ENCODE measurements at regions not wholly inside any gene's neighbourhood (a gene's known extent, or its start where the extent isn't known, plus 50 kb on each side); places are given as distances from the start of the nearest gene placed in this dataset.

DNA sequence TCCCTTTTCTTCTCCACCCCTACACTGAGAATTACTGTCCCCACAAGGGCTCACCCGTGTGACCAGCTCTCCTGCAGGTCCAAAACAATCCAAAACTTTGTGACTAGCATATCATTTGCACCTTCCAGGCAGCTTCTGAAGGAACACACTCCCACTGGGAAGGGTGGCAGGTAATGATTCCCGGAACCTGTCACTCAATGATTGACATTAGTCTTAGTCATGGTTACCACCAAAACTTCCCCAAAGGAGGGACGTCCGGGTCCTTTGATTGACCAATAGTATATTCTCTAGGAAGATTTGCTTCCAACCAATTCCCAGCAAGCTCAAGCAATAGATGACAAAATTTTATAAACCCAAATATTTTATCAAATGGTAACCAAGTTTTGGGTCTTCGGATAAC is 127.7 kb upstream of the MYLIP start:
- Mint-ChIP-seq H3K27me3 (ENCODE audit: low read depth in 2 of 2) (peaks cover 0 to 5% of the 10 kb centered on the region in 2 donors), H3K4me1 (peaks cover 6 to 15% of the 10 kb centered on the region in 2 donors), H3K9me3 (no peaks in the 10 kb centered on the region), H3K36me3 (no peaks in the 10 kb centered on the region), H3K4me3 (no peak overlapping the region), H3K27ac (no peak overlapping the region)
- H3K27ac ChIP-seq (ENCODE audit: low read length) = no peak overlapping the region
- no peaks in the 10 kb centered on the region for H3K4me1 ChIP-seq (ENCODE audit: control insufficient read depth, insufficient read depth, low read length)
- TF ChIP-seq, protein P1, sequence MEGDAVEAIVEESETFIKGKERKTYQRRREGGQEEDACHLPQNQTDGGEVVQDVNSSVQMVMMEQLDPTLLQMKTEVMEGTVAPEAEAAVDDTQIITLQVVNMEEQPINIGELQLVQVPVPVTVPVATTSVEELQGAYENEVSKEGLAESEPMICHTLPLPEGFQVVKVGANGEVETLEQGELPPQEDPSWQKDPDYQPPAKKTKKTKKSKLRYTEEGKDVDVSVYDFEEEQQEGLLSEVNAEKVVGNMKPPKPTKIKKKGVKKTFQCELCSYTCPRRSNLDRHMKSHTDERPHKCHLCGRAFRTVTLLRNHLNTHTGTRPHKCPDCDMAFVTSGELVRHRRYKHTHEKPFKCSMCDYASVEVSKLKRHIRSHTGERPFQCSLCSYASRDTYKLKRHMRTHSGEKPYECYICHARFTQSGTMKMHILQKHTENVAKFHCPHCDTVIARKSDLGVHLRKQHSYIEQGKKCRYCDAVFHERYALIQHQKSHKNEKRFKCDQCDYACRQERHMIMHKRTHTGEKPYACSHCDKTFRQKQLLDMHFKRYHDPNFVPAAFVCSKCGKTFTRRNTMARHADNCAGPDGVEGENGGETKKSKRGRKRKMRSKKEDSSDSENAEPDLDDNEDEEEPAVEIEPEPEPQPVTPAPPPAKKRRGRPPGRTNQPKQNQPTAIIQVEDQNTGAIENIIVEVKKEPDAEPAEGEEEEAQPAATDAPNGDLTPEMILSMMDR (IDR thresholded peaks at IDR 0.05) = no peak
- H3K9me3 ChIP-seq (ENCODE audit: control insufficient read depth, insufficient read depth, low read length) = no peaks in the 10 kb centered on the region
- DNase-seq = no peak
- H3K36me3 ChIP-seq (ENCODE audit: control insufficient read depth, insufficient read depth, low read length) = no peaks in the 10 kb centered on the region
- no peak overlapping the region for H3K4me3 ChIP-seq (ENCODE audit: low read length)
- H3K27me3 ChIP-seq (ENCODE audit: control insufficient read depth, insufficient read depth, low read length) = no peaks in the 10 kb centered on the region
- 91% methylated on average over 4 of the region's 5 CpGs for WGBS (ENCODE audit: insufficient coverage)
- intact Hi-C loops (cut with micrococcal nuclease) = no loop called here
- ATAC-seq = no peak

DNA sequence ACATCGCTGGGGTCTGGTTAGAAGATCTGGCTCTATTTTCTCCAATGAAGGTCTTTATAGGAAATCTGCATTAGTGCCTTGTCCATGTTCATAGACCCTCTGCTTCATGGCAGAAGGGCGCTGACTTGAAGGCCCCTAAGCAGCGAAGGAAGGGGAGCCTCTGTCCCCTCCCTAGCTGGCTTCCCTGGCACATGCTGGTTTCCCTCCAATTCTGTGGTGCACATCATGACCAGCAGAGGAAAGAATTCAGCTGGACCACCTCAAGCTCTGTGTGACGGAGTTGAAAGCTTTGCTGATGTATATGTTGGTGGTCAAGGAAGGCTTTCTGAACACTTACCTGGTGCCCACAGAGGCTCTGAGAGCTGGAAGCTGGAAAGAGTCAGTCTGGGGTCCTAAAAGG is 129.7 kb upstream of the MYLIP start:
- Histone ChIP-seq H3K4me1 (ENCODE audit: control insufficient read depth, insufficient read depth, low read length) (peaks cover 8% of the 10 kb centered on the region), H3K9me3 (ENCODE audit: control insufficient read depth, insufficient read depth, low read length) (no peaks in the 10 kb centered on the region), H3K27me3 (ENCODE audit: control insufficient read depth, insufficient read depth, low read length) (no peaks in the 10 kb centered on the region), H3K4me3 (ENCODE audit: low read length) (no peak overlapping the region), H3K27ac (ENCODE audit: low read length) (no peak overlapping the region), H3K36me3 (ENCODE audit: control insufficient read depth, insufficient read depth, low read length) (no peaks in the 10 kb centered on the region)
- ATAC-seq = no peak
- DNase-seq = no peak
- Mint-ChIP-seq H3K27me3 (ENCODE audit: low read depth in 2 of 2) (peaks cover 0 to 2% of the 10 kb centered on the region in 2 donors), H3K9me3 (no peaks in the 10 kb centered on the region), H3K27ac (no peak overlapping the region), H3K36me3 (no peaks in the 10 kb centered on the region), H3K4me1 (peaks cover 19 to 30% of the 10 kb centered on the region in 2 donors), H3K4me3 (no peak overlapping the region)
- TF ChIP-seq, protein P1 (IDR thresholded peaks at IDR 0.05) = no peak
- WGBS (ENCODE audit: insufficient coverage) = 88% methylated on average over 4 of the region's 4 CpGs
- intact Hi-C loops (cut with micrococcal nuclease) = no loop called here

GRCh38 chr6:15997586-15998388 is 131.1 kb upstream of the MYLIP start:
- TF ChIP-seq, protein P1 (IDR thresholded peaks at IDR 0.05) = no peak
- H3K4me1 Mint-ChIP-seq = peaks cover 32 to 42% of the 10 kb centered on the region in 2 donors
- Histone ChIP-seq H3K36me3 (ENCODE audit: control insufficient read depth, insufficient read depth, low read length) (no peaks in the 10 kb centered on the region), H3K27ac (ENCODE audit: low read length) (no peak overlapping the region), H3K4me1 (ENCODE audit: control insufficient read depth, insufficient read depth, low read length) (peaks cover 20% of the 10 kb centered on the region), H3K27me3 (ENCODE audit: control insufficient read depth, insufficient read depth, low read length) (no peaks in the 10 kb centered on the region), H3K4me3 (ENCODE audit: low read length) (no peak overlapping the region), H3K9me3 (ENCODE audit: control insufficient read depth, insufficient read depth, low read length) (no peaks in the 10 kb centered on the region)
- no peaks in the 10 kb centered on the region for H3K9me3 Mint-ChIP-seq
- DNase-seq = no peak
- H3K27ac Mint-ChIP-seq = peak overlapping the region in 1 of 2 donors; percentile 4
- no peak for ATAC-seq
- 96% methylated on average over 6 of the region's 6 CpGs for WGBS (ENCODE audit: insufficient coverage)
- no peaks in the 10 kb centered on the region for H3K27me3 Mint-ChIP-seq (ENCODE audit: low read depth in 2 of 2)
- H3K4me3 Mint-ChIP-seq = no peak overlapping the region
- intact Hi-C loops (cut with micrococcal nuclease) = no loop called here
- no peaks in the 10 kb centered on the region for H3K36me3 Mint-ChIP-seq

DNA sequence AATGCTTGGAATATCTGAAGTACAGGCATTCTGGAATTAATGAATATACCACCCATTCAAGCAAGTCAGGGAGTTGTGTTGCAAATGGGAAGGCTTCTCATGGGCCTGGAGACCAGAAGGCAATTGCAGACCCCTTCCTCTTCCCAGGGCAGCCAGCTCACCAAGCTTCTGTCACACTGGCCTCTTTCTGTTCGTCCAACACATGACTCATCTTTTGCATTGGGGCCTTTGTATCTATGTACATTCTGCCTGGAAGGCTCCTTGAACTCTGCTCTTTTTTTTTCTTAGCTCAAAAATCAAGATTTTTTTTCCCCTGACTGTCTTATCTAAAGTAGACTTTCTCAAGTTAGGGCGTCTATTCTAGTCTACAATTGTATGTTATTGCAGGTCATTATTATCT is 132.9 kb upstream of the MYLIP start:
- WGBS (ENCODE audit: insufficient coverage) = 85% methylated on average over 2 of the region's 2 CpGs
- H3K27ac Mint-ChIP-seq = peak overlapping the region in 1 of 2 donors; percentile 86
- DNase-seq = no peak
- no peaks in the 10 kb centered on the region for H3K36me3 Mint-ChIP-seq
- Histone ChIP-seq H3K4me3 (ENCODE audit: low read length) (no peak overlapping the region), H3K27ac (ENCODE audit: low read length) (no peak overlapping the region), H3K4me1 (ENCODE audit: control insufficient read depth, insufficient read depth, low read length) (peaks cover 20% of the 10 kb centered on the region), H3K27me3 (ENCODE audit: control insufficient read depth, insufficient read depth, low read length) (no peaks in the 10 kb centered on the region), H3K9me3 (ENCODE audit: control insufficient read depth, insufficient read depth, low read length) (no peaks in the 10 kb centered on the region), H3K36me3 (ENCODE audit: control insufficient read depth, insufficient read depth, low read length) (no peaks in the 10 kb centered on the region)
- ATAC-seq = no peak
- intact Hi-C loops (cut with micrococcal nuclease) = no loop called here
- TF ChIP-seq, protein P1 (IDR thresholded peaks at IDR 0.05) = no peak
- H3K4me1 Mint-ChIP-seq = peaks cover 35 to 47% of the 10 kb centered on the region in 2 donors
- H3K9me3 Mint-ChIP-seq = no peaks in the 10 kb centered on the region
- no peak overlapping the region for H3K4me3 Mint-ChIP-seq
- H3K27me3 Mint-ChIP-seq (ENCODE audit: low read depth in 2 of 2) = no peaks in the 10 kb centered on the region
